VCaP (cell line): ENCODE measurements at regions not wholly inside any gene's neighbourhood (a gene's known extent, or its start where the extent isn't known, plus 50 kb on each side); places are given as distances from the start of the nearest gene placed in this dataset.

Experiments used
- H3K27ac ChIP-seq: fragments of 450-650 bp; 2 replicates; pipeline ENCODE4 v1.5.1; 2017
- CTCF ChIP-seq: fragments of 450-650 bp; conservative IDR thresholded peaks from 2 replicates; pipeline ENCODE4 v1.5.1; 2017; ENCODE audit warnings: mild to moderate bottlenecking, moderate library complexity

DNA sequence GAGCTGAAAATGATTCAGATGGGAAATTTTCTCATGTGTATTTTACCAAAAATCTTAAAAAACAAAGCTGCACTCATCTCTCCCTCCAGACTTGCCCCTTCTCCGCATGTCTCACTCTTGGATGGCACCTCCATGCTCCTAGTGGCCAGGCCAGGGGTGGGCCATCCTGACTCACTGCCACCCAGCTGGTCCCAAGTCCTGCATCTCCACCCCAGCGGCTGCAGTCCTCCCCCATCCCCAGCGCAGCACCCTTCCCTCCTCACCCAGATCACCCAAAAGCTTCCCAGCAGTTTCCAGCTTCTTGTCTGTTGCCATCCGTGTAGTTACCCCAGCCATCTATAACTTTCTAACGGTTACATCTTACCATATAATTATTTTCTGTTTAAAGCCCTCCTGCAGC, 53.0 kb upstream of the INSIG1 start:
- TF ChIP-seq CTCF, result no peak
- no peak overlapping the region for H3K27ac ChIP-seq

GRCh38 chr7:155247479-155248365, 50.0 kb upstream of the INSIG1 start:
- TF ChIP-seq CTCF, result no peak

More at GRCh38 chr7:155247479-155248365, 50.0 kb upstream of the INSIG1 start:
- no peak overlapping the region for H3K27ac ChIP-seq
